Ishikawa (cell line): ENCODE measurements at regions not wholly inside any gene's neighbourhood (a gene's known extent, or its start where the extent isn't known, plus 50 kb on each side); places are given as distances from the start of the nearest gene placed in this dataset.

Source experiments
- CEBPB ChIP-seq: IDR thresholded peaks from 2 replicates; pipeline ENCODE4 v1.6.1; 2012
- CREB1 ChIP-seq: IDR thresholded peaks from 2 replicates; pipeline ENCODE4 v1.6.1; 2012; ENCODE audit warnings: low read depth
- EGR1 ChIP-seq: IDR thresholded peaks from 2 replicates; pipeline ENCODE4 v1.6.1; 2012
- EP300 ChIP-seq: IDR thresholded peaks from 2 replicates; pipeline ENCODE4 v1.6.1; 2012; ENCODE audit warnings: borderline replicate concordance
- FOXM1 ChIP-seq: IDR thresholded peaks from 2 replicates; pipeline ENCODE4 v1.6.1; 2012; ENCODE audit warnings: low read depth, borderline replicate concordance
- NFIC ChIP-seq: IDR thresholded peaks from 2 replicates; pipeline ENCODE4 v1.6.1; 2012
- RAD21 ChIP-seq: IDR thresholded peaks from 2 replicates; pipeline ENCODE4 v1.6.1; 2012; ENCODE audit warnings: low read depth
- REST ChIP-seq: IDR thresholded peaks from 2 replicates; pipeline ENCODE4 v1.6.1; 2012; ENCODE audit warnings: low read depth, mild to moderate bottlenecking
- TAF1 ChIP-seq: IDR thresholded peaks from 2 replicates; pipeline ENCODE4 v1.6.1; 2012; ENCODE audit warnings: low read depth, mild to moderate bottlenecking
- TCF12 ChIP-seq: IDR thresholded peaks from 2 replicates; pipeline ENCODE4 v1.6.1; 2012; ENCODE audit warnings: low read depth
- TEAD4 ChIP-seq: IDR thresholded peaks from 2 replicates; pipeline ENCODE4 v1.6.1; 2012
- USF1 ChIP-seq: IDR thresholded peaks from 2 replicates; pipeline ENCODE4 v1.6.1; 2012
- YY1 ChIP-seq: IDR thresholded peaks from 2 replicates; pipeline ENCODE4 v1.6.1; 2012; ENCODE audit warnings: low read depth
- ZBTB7A ChIP-seq: IDR thresholded peaks from 2 replicates; pipeline ENCODE4 v1.6.1; 2012; ENCODE audit warnings: low read depth
- TF ChIP-seq, protein P1 (sequence below): IDR thresholded peaks from 2 replicates; pipeline ENCODE4 v1.6.1; 2012

- TF ChIP-seq TCF12 (no peak), CEBPB (no peak), EP300 (no peak), REST (no peak), NFIC (no peak), FOXM1 (no peak), CREB1 (no peak), YY1 (no peak), USF1 (no peak), EGR1 (no peak), ZBTB7A (no peak), TEAD4 (no peak), TAF1 (no peak), RAD21 (no peak)
- TF ChIP-seq, protein P1, sequence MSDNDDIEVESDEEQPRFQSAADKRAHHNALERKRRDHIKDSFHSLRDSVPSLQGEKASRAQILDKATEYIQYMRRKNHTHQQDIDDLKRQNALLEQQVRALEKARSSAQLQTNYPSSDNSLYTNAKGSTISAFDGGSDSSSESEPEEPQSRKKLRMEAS = no peak
Observed at GRCh38 chr7:140249036-140249806, 72.4 kb upstream of the KDM7A start.

GRCh38 chr7:140247559-140247958, 70.8 kb upstream of the KDM7A start:
- TF ChIP-seq CEBPB = no peak
- TF ChIP-seq, protein P1 = no peak
- no peak for TF ChIP-seq TCF12

- no peak for TF ChIP-seq RAD21
- no peak for TF ChIP-seq REST
- TF ChIP-seq, protein P1 = no peak
- no peak for TF ChIP-seq FOXM1
- TF ChIP-seq NFIC = no peak
- TF ChIP-seq USF1 = no peak
- no peak for TF ChIP-seq TCF12
- TF ChIP-seq EP300 = no peak
- TF ChIP-seq YY1 = no peak
- no peak for TF ChIP-seq CEBPB
- no peak for TF ChIP-seq CREB1
- no peak for TF ChIP-seq TAF1
- no peak for TF ChIP-seq EGR1
- no peak for TF ChIP-seq ZBTB7A
Observed at GRCh38 chr7:140245611-140246105, 68.9 kb upstream of the KDM7A start.

- TF ChIP-seq EP300 (no peak), CEBPB (no peak), USF1 (no peak), TCF12 (no peak), RAD21 (no peak), REST (no peak), CREB1 (no peak), YY1 (no peak), TAF1 (no peak), FOXM1 (no peak), EGR1 (no peak), TEAD4 (no peak), NFIC (no peak), ZBTB7A (no peak)
- TF ChIP-seq, protein P1 = no peak
Observed at GRCh38 chr7:140242057-140243031, 65.6 kb upstream of the KDM7A start.
